ENCODE measurements at regions not wholly inside any gene's neighbourhood (a gene's known extent, or its start where the extent isn't known, plus 50 kb on each side); places are given as distances from the start of the nearest gene placed in this dataset.

- TF ChIP-seq REST (IDR thresholded peaks at IDR 0.05; ENCODE audit: low read depth) (no peak), TAF1 (IDR thresholded peaks at IDR 0.05; ENCODE audit: low read depth) (no peak), CREB1 (IDR thresholded peaks at IDR 0.05; ENCODE audit: low read depth) (no peak), CEBPB (IDR thresholded peaks at IDR 0.05) (no peak), EP300 (IDR thresholded peaks at IDR 0.05; ENCODE audit: borderline replicate concordance) (no peak), MAX (IDR thresholded peaks at IDR 0.05) (no peak), NFIC (IDR thresholded peaks at IDR 0.05) (no peak), ZBTB7A (IDR thresholded peaks at IDR 0.05; ENCODE audit: low read depth) (no peak), TEAD4 (IDR thresholded peaks at IDR 0.05) (no peak), TCF12 (IDR thresholded peaks at IDR 0.05; ENCODE audit: low read depth) (no peak), RAD21 (IDR thresholded peaks at IDR 0.05; ENCODE audit: low read depth) (no peak), FOXM1 (IDR thresholded peaks at IDR 0.05; ENCODE audit: borderline replicate concordance, low read depth) (no peak), EGR1 (IDR thresholded peaks at IDR 0.05) (no peak)
These were observed 1116.1 kb downstream of the PCDH9 start for GRCh38 chr13:66113882-66114526.
